GM12878 (cell line): ENCODE measurements at regions not wholly inside any gene's neighbourhood (a gene's known extent, or its start where the extent isn't known, plus 50 kb on each side); places are given as distances from the start of the nearest gene placed in this dataset.

Source experiments
- ATAC-seq: fragments of 200-7000 bp; cut with Tn5 transposase; 3 replicates; pipeline ENCODE4 v1.9.1; 2020; ENCODE audit warnings: mild to moderate bottlenecking, moderate library complexity
- BruUV-seq: library from RNA; stranded (reverse); fragments of 400-500 nt; replicated peaks from 2 replicates; lab custom pipeline; 2021; lab: Mats Ljungman, UMichigan
- CTCF ChIA-PET: fragments of 300-600 bp; sonication (Branson Sonifier 250); formaldehyde crosslinking; extraction: SDS; loops from one replicate; lab custom pipeline; 2021; ENCODE audit warnings: inconsistent platforms; lab: Yijun Ruan, JAX
- POLR2A ChIA-PET: fragments of 350-600 bp; formaldehyde crosslinking; extraction: SDS; loops from one replicate; lab custom pipeline; 2021; ENCODE audit warnings: inconsistent platforms; lab: Charles Lee
- RAD21 ChIA-PET: fragments of 300-600 bp; sonication (Branson Sonifier 250); formaldehyde crosslinking; loops from one replicate; lab custom pipeline; 2023; ENCODE audit warnings: antibody characterized with exemption; ENCODE audit not compliant: unreplicated experiment; lab: Charles Lee
- SMC1A ChIA-PET: fragments of 300-600 bp; sonication (Branson Sonifier 250); formaldehyde crosslinking; loops from one replicate; lab custom pipeline; 2023; ENCODE audit not compliant: unreplicated experiment, uncharacterized antibody; lab: Charles Lee
- DNase-seq: peaks from one replicate; pipeline ENCODE4 v3.0.0-alpha.2; 2011; ENCODE audit warnings: low read depth, low spot score
- FAIRE-seq: peaks from 3 replicates; lab custom pipeline; 2011; peaks lifted over from hg19 to GRCh38; lab: Jason Lieb, UNC
- H2AFZ ChIP-seq: 2 replicates; pipeline ENCODE4 v1.6.0; 2011; ENCODE audit warnings: low read depth, low read length, control low read depth; ENCODE audit not compliant: control insufficient read depth
- H3K27ac ChIP-seq: 2 replicates; pipeline ENCODE4 v1.5.1; 2011; ENCODE audit warnings: control low read depth; ENCODE audit not compliant: control insufficient read depth, insufficient read depth
- H3K27me3 ChIP-seq, 2 experiments: replicated peaks in 1 of 2; 2 replicates each; pipeline versions ENCODE4 v1.6.0 to v1.6.1; 2011; ENCODE audit warnings: low read length in 1 of 2; ENCODE audit not compliant: control insufficient read depth in 2 of 2, insufficient read depth in 2 of 2
- H3K36me3 ChIP-seq, 2 experiments: 2 replicates each; pipeline ENCODE4 v1.5.1; 2011; ENCODE audit warnings: low read length in 1 of 2; ENCODE audit not compliant: control insufficient read depth in 2 of 2, insufficient read depth in 2 of 2
- H3K4me1 ChIP-seq: 2 replicates; pipeline ENCODE4 v1.6.1; 2011; ENCODE audit warnings: mild to moderate bottlenecking, low read length, moderate library complexity, mixed read lengths; ENCODE audit not compliant: control insufficient read depth, insufficient read depth
- H3K4me2 ChIP-seq: 2 replicates; pipeline ENCODE4 v1.6.0; 2011; ENCODE audit warnings: control low read depth; ENCODE audit not compliant: control insufficient read depth, insufficient read depth
- H3K4me3 ChIP-seq: fragments of 200-600 bp; sonication (generic); 2 replicates; pipeline ENCODE4 v1.5.1; 2016
- H3K79me2 ChIP-seq: 2 replicates; pipeline ENCODE4 v1.6.0; 2011; ENCODE audit warnings: low read length; ENCODE audit not compliant: control insufficient read depth, insufficient read depth
- H3K9ac ChIP-seq: 2 replicates; pipeline ENCODE4 v1.8.0; 2011; ENCODE audit warnings: low read length, control low read depth, mixed read lengths; ENCODE audit not compliant: control insufficient read depth, insufficient read depth
- H3K9me3 ChIP-seq: replicated peaks from 3 replicates; pipeline ENCODE4 v1.5.1; 2011; ENCODE audit warnings: mild to moderate bottlenecking, low read length; ENCODE audit not compliant: control insufficient read depth, insufficient read depth
- H4K20me1 ChIP-seq: 2 replicates; pipeline ENCODE4 v1.6.0; 2011; ENCODE audit not compliant: control insufficient read depth, insufficient read depth
- NR2C1 ChIP-seq: fragments of 450-650 bp; IDR thresholded peaks from 2 replicates; pipeline ENCODE4 v1.6.1; 2017; ENCODE audit warnings: antibody characterized with exemption, mild to moderate bottlenecking, moderate library complexity
- RAD51 ChIP-seq: fragments of 450-650 bp; IDR thresholded peaks from 2 replicates; pipeline ENCODE4 v1.6.1; 2016; ENCODE audit warnings: moderate library complexity, mild to moderate bottlenecking, inconsistent platforms
- RBBP5 ChIP-seq: fragments of 200-600 bp; sonication (generic); conservative IDR thresholded peaks from 2 replicates; pipeline ENCODE4 v1.6.1; 2016
- STAT1 ChIP-seq: fragments of 450-650 bp; conservative IDR thresholded peaks from 2 replicates; pipeline ENCODE4 v1.6.1; 2014; ENCODE audit warnings: antibody characterized with exemption, mild to moderate bottlenecking
- WRNIP1 ChIP-seq: IDR thresholded peaks from 2 replicates; pipeline ENCODE4 v1.6.1; 2011; ENCODE audit warnings: low read depth, low read length, improper control_type of control experiment, borderline replicate concordance
- ZSCAN29 ChIP-seq: fragments of 450-650 bp; IDR thresholded peaks from 2 replicates; pipeline ENCODE4 v1.6.1; 2017; ENCODE audit warnings: mild to moderate bottlenecking, moderate library complexity
- WGBS: methylation state at CpG from one replicate; pipeline ENCODE4 v1.1.6; 2016; ENCODE audit warnings: low lambda C conversion rate; ENCODE audit not compliant: insufficient replicate concordance, insufficient coverage; ENCODE audit errors: missing lambda C conversion rate; 5-methylcytosine and 5-hydroxymethylcytosine counted together
- in situ Hi-C: fragments of 300-500 bp; cut with MboI; formaldehyde crosslinking; loops from 9 replicates; pipeline ENCODE4 v1.14.3; 2018; ENCODE audit warnings: mixed read lengths
- intact Hi-C: fragments of 100-400 bp; cut with micrococcal nuclease; formaldehyde crosslinking; loops from one replicate; pipeline ENCODE4 v1.14.2; 2022; ENCODE audit not compliant: unreplicated experiment

- TF ChIP-seq RBBP5 = no peak
- no peak for TF ChIP-seq RAD51
- no peak for TF ChIP-seq STAT1
Measured at GRCh38 chr2:176535467-176536113, 266.3 kb downstream of the MTX2 start (continued).

- ATAC-seq (no peak), FAIRE-seq (no peak), DNase-seq (no peak)
- RAD21 ChIA-PET = no interaction called here
- H4K20me1 ChIP-seq = no peaks in the 10 kb centered on the region
- 15% methylated on average over 3 of the region's 3 CpGs for WGBS
- H3K36me3 ChIP-seq = no peaks in the 10 kb centered on the region
- CTCF ChIA-PET = interaction anchor here (1.2 kb wide), 1 partner anchor 81 kb away, joined by 3 read pairs; no protein-coding TSS in a partner anchor
- H3K9me3 ChIP-seq = no peaks in the 10 kb centered on the region
- POLR2A ChIA-PET = no interaction called here
- H2AFZ ChIP-seq = no peak overlapping the region
- no TSS peak for BruUV-seq
- H3K9ac ChIP-seq = no peak overlapping the region
- H3K79me2 ChIP-seq = no peaks in the 10 kb centered on the region
- intact Hi-C loops (no loop called here), in situ Hi-C loops (no loop called here)
- SMC1A ChIA-PET = interaction anchor here (0.7 to 1.7 kb wide), 4 partner anchors 13 to 82 kb away, joined by 3 to 6 read pairs (median 3); no protein-coding TSS in a partner anchor
- H3K4me2 ChIP-seq = no peak overlapping the region
- no peak overlapping the region for H3K27ac ChIP-seq
- no peaks in the 10 kb centered on the region; a peak in 2 of 4 replicates for H3K27me3 ChIP-seq
- no peak overlapping the region for H3K4me3 ChIP-seq
- no peaks in the 10 kb centered on the region for H3K4me1 ChIP-seq
- TF ChIP-seq ZSCAN29 (no peak), NR2C1 (no peak), WRNIP1 (no peak)
Measured at GRCh38 chr2:176536439-176537133, 267.3 kb downstream of the MTX2 start.
